Activated naive CD4-positive, alpha-beta T cell treated with anti-CD3 and anti-CD28 coated beads, Interleukin-2, amount 50 U/mL, for 24 hours (primary cell): ENCODE measurements at regions not wholly inside any gene's neighbourhood (a gene's known extent, or its start where the extent isn't known, plus 50 kb on each side); places are given as distances from the start of the nearest gene placed in this dataset.
A peak's percentile ranks its signal among the peaks of the same experiment; 100 is the strongest.

Experiments
- H3K27ac Mint-ChIP-seq: one replicate; pipeline ENCODE4 v1.8.0; 2021; ENCODE audit warnings: mild to moderate bottlenecking, mixed read lengths
- H3K27me3 Mint-ChIP-seq: one replicate; pipeline ENCODE4 v1.8.0; 2021; ENCODE audit warnings: mixed read lengths
- H3K36me3 Mint-ChIP-seq: one replicate; pipeline ENCODE4 v1.8.0; 2021; ENCODE audit warnings: mixed read lengths
- H3K4me1 Mint-ChIP-seq: one replicate; pipeline ENCODE4 v1.8.0; 2021; ENCODE audit warnings: mixed read lengths
- H3K4me3 Mint-ChIP-seq: one replicate; pipeline ENCODE4 v1.8.0; 2021; ENCODE audit warnings: mild to moderate bottlenecking, mixed read lengths
- H3K9me3 Mint-ChIP-seq: one replicate; pipeline ENCODE4 v1.8.0; 2021; ENCODE audit warnings: mixed read lengths

DNA sequence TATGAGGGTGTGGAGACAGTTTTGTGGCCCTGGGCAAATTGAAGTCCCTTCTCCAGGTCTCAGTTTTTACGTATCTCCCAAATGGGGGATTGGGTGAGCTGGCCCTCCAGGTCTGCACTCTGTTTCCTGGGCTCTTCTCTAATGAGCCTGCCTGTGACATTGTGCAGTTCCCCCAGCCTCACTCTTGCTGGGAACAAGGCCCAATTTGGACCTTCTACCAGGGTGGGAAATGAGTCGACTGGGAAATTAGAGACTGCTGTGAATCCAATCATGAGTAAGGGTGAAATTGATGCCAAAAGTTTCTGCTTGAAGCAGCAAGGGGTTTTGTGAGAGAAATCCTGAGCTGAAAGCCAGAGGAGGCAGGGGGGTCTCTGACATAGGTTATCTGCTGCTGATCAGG lies 71.5 kb upstream of the KSR1 start:
- peaks cover 6% of the 10 kb centered on the region for H3K4me1 Mint-ChIP-seq
- no peak overlapping the region for H3K4me3 Mint-ChIP-seq
- H3K27ac Mint-ChIP-seq, result no peak overlapping the region
- H3K27me3 Mint-ChIP-seq, result peaks cover 7% of the 10 kb centered on the region
- no peaks in the 10 kb centered on the region for H3K36me3 Mint-ChIP-seq
- H3K9me3 Mint-ChIP-seq, result no peaks in the 10 kb centered on the region

DNA sequence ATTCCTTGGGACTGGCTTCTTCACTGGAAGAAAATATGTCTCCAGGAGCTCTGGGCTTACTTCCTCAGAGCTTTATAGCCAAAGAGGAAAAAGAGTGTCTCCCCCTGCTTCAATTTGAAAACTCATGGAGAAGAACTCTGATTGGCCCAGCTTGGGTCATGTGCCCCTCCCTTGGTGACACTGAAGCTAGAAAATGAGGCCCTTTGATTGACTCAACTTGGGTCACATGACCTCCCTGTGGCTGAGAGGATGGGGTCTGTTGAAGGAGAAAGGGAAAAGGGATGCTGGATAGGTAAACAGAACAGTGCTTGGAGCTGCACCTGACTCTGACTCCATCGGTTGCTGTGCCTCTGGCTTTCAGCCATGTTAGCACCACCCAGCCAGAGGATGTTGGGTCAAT lies 70.6 kb upstream of the KSR1 start:
- no peaks in the 10 kb centered on the region for H3K9me3 Mint-ChIP-seq
- peaks cover 6% of the 10 kb centered on the region for H3K4me1 Mint-ChIP-seq
- H3K27me3 Mint-ChIP-seq, result peaks cover 4% of the 10 kb centered on the region
- H3K27ac Mint-ChIP-seq, result no peak overlapping the region
- H3K4me3 Mint-ChIP-seq, result no peak overlapping the region
- H3K36me3 Mint-ChIP-seq, result no peaks in the 10 kb centered on the region

DNA sequence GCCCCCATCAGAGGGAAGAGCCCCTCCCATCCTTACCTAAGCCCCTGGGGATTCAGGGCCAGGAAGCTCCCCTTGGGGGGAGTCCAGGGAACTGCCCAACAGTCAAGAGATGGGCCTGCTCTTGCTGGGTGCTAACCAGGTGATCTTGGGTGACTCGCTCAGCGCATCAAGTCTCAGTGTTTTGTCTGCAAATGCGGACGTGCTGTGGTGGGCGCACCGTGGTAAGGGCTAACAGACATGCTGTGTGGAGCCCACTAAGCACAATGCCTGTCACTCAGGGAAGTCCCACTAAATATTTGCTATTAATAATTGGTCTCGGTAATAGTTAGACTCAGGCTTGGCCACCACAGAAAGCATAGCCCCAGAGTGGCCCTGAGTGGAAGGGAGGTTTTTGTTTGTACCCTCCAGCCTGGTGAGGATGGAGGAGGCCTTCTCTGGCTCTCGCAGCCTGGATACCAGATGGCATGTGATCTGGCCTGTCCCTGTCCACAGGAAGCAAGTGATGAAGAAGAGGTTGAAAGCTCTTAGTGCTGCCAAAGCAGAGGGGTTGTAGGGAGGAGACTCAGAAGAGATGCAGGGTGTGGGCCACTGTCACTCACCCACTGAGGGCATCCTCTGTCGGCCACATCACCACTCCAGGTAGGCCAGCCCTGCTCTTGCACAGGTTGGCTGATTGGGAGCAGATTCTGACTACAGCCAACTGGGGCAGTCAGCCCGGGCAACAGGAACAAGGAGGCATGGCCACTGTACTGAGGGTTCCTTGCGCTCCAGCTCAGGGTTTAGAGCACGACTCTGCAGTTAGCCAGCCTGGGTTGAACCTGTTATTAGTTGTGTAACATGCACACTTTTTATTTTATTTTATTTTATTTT lies 69.8 kb upstream of the KSR1 start:
- peaks cover 6% of the 10 kb centered on the region for H3K4me1 Mint-ChIP-seq
- no peak overlapping the region for H3K27ac Mint-ChIP-seq
- H3K9me3 Mint-ChIP-seq, result no peaks in the 10 kb centered on the region
- H3K27me3 Mint-ChIP-seq, result no peaks in the 10 kb centered on the region
- H3K36me3 Mint-ChIP-seq, result no peaks in the 10 kb centered on the region
- no peak overlapping the region for H3K4me3 Mint-ChIP-seq

DNA sequence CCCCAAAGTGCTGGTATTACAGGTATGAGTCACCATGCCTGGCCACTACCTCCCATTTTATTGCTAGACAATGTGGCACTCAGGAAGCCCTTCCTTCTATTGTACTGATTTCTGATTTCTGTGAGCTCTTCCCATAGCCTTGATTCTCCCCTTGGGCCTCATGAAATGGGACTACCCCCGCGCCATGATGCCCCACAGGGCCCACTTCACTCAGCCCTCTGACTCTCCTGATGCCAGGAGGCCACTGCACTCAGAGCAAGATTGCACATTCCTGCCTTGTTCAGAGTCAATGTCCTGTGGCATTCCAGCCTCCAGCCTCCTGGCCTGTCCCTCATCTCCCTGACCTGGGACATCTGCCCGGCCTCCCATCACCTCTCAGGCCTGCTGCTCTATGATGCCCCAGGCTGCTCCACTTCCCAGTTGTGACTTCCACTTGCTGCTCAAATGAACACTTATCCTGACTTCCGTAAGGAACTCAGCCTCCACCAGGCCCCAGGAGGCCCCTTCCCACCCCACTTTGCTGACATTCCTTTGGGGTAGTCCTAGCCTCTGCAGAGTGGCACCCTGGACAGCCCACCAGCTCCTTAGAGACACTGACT lies 66.6 kb upstream of the KSR1 start:
- no peaks in the 10 kb centered on the region for H3K36me3 Mint-ChIP-seq
- H3K27ac Mint-ChIP-seq, result peak overlapping the region; percentile 10
- no peaks in the 10 kb centered on the region for H3K9me3 Mint-ChIP-seq
- peaks cover 6% of the 10 kb centered on the region for H3K4me1 Mint-ChIP-seq
- H3K4me3 Mint-ChIP-seq, result no peak overlapping the region
- H3K27me3 Mint-ChIP-seq, result no peaks in the 10 kb centered on the region

DNA sequence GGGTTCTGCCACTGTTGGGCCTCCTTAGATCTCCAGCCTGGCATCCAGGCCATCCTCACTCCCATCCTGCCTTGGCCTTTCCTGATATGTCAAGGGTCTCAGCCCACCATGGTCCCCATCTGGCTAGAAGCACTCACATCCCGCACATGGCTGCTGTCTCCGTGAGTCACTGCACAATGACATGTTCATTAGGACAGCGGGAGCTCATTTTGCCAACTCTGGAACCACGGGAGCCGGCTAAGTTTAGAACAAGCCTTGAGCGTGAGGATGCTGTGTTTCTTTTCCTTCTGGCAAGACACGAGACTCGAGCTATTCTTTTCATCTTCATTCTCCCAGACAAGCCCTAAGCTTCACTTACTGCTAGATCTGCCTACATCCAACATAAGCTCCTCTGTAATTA lies 65.7 kb upstream of the KSR1 start:
- no peak overlapping the region for H3K4me3 Mint-ChIP-seq
- H3K36me3 Mint-ChIP-seq, result no peaks in the 10 kb centered on the region
- H3K4me1 Mint-ChIP-seq, result peaks cover 6% of the 10 kb centered on the region
- peaks cover 4% of the 10 kb centered on the region for H3K27me3 Mint-ChIP-seq
- no peak overlapping the region for H3K27ac Mint-ChIP-seq
- H3K9me3 Mint-ChIP-seq, result no peaks in the 10 kb centered on the region

DNA sequence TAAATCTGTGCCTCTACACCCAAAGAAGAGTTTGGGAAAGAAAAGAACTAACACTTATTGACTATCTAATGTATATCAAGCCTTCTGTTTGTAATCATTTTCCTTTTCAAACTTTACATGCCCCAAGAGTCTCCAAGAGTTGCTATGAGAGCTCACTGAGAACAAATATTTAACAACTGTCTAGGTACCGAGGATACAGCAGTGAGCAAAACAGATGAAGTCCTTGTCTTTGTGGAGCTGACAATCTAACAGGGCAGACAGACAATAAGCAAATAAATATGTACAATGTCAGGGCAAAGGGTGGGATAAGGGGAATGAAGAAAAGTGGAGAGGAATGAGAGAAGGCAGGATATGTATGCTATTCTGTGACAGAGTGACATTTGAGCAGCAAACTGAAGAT lies 64.8 kb upstream of the KSR1 start:
- Mint-ChIP-seq H3K4me1 (peaks cover 6% of the 10 kb centered on the region), H3K4me3 (no peak overlapping the region)

DNA sequence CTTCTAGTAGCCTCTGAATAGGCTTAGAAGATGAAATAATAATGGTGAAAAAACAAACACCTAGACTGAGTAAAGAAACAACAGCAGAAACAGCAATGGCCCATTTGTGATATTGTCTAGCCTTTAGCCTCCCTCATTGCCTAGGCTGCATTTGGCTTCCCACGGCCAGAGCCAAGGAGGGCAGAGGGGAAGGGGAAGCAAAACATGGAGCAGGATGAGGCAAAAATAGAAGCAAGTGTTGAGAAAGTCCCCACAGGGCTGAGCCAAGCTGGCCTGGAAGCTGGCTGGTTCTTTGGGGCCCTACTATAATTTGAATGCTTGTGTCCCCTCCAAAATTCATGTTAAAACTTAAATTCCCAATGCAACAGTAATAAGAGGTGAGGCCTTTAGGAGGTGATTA lies 60.2 kb upstream of the KSR1 start:
- H3K36me3 Mint-ChIP-seq, result no peaks in the 10 kb centered on the region
- no peak overlapping the region for H3K27ac Mint-ChIP-seq
- H3K27me3 Mint-ChIP-seq, result peaks cover 5% of the 10 kb centered on the region
- no peaks in the 10 kb centered on the region for H3K9me3 Mint-ChIP-seq
- no peak overlapping the region for H3K4me3 Mint-ChIP-seq
- no peaks in the 10 kb centered on the region for H3K4me1 Mint-ChIP-seq

More for the DNA sequence above, 64.8 kb upstream of the KSR1 start:
- Mint-ChIP-seq H3K27me3 (peaks cover 4% of the 10 kb centered on the region), H3K9me3 (no peaks in the 10 kb centered on the region), H3K36me3 (no peaks in the 10 kb centered on the region), H3K27ac (no peak overlapping the region)

DNA sequence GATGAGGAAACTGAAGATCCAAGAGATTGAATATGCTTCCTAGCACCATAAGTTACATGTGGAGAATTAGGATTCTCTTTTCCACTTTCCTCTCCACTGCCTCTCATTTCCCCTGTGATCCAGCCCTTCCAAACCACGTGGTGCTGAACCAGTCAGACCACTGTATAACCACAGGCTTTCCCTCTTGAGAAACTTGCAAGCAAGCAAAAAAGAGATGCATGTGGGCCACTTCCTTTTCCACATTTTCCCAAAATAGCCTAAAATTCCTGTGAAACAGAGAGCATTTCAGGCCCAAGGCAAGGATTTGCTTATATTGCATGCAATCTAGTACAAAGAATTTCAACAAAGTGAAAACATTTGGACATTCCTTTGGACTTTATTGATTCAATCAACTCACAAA lies 59.3 kb upstream of the KSR1 start:
- H3K36me3 Mint-ChIP-seq, result no peaks in the 10 kb centered on the region
- H3K27ac Mint-ChIP-seq, result no peak overlapping the region
- H3K27me3 Mint-ChIP-seq, result peaks cover 5% of the 10 kb centered on the region
- no peak overlapping the region for H3K4me3 Mint-ChIP-seq
- no peaks in the 10 kb centered on the region for H3K4me1 Mint-ChIP-seq
- H3K9me3 Mint-ChIP-seq, result no peaks in the 10 kb centered on the region

DNA sequence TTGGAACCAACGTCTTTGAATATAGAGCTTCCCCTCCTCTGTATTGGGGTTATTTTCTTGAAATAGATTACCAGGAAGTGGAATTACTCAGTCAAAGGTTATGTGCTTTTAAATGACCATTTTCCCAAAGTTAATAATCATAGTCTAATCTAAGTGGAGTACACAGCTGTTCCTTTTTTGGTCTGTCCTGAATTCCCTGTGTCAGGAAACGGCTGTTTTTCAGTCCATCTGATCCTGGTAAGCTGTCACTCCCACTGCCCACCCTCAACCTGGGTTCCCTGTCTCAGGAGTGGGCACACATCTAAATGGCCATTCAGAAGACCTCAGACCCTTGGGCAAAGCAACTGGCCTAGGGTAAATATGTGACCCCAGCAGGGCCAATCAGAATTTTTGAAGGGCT lies 57.6 kb upstream of the KSR1 start:
- Mint-ChIP-seq H3K4me1 (no peaks in the 10 kb centered on the region), H3K4me3 (no peak overlapping the region), H3K27ac (no peak overlapping the region), H3K36me3 (no peaks in the 10 kb centered on the region), H3K9me3 (no peaks in the 10 kb centered on the region), H3K27me3 (peaks cover 5% of the 10 kb centered on the region)

DNA sequence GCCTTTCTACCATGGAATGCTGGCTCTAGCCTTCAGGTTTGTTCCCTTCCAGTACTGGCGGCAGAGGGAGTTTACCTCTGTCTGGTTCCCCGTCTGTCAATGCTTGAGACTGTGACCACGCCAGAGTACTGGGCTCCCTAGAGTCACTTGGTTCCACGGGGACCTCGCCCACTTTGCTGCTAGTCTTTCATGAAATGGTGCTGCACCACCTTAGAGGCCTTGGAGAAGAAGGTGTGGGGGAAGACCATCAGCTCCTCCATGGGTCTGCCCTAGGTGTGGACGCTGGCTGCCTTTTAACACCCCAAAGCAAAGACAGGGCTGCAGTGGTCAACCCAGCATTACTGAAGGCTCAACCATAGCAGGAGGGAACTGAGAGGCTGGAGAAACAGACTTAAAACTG lies 55.3 kb upstream of the KSR1 start:
- no peak overlapping the region for H3K4me3 Mint-ChIP-seq
- H3K9me3 Mint-ChIP-seq, result no peaks in the 10 kb centered on the region
- H3K36me3 Mint-ChIP-seq, result no peaks in the 10 kb centered on the region
- H3K27me3 Mint-ChIP-seq, result peaks cover 1% of the 10 kb centered on the region
- H3K4me1 Mint-ChIP-seq, result no peaks in the 10 kb centered on the region
- no peak overlapping the region for H3K27ac Mint-ChIP-seq

DNA sequence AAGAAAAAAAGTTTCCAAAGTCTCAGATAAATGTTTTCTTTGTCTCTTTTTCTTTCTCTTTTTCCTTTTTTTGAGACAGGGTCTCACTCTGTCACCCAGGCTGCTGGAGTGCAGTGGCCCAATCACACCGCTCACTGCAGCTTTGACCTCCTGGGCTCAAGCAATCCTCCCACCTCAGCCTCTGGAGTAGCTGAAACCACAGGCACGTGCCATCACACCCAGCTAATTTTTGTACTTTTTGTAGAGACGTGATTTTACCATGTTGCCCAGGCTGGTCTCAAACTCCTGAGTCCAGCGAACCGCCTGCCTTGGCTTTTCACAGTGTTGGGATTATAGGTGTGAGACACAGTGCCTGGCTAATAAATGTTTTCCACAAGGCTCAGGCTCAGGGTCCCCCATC lies 53.3 kb upstream of the KSR1 start:
- H3K27ac Mint-ChIP-seq, result no peak overlapping the region
- no peaks in the 10 kb centered on the region for H3K36me3 Mint-ChIP-seq
- no peaks in the 10 kb centered on the region for H3K4me1 Mint-ChIP-seq
- no peaks in the 10 kb centered on the region for H3K27me3 Mint-ChIP-seq
- no peaks in the 10 kb centered on the region for H3K9me3 Mint-ChIP-seq
- no peak overlapping the region for H3K4me3 Mint-ChIP-seq

DNA sequence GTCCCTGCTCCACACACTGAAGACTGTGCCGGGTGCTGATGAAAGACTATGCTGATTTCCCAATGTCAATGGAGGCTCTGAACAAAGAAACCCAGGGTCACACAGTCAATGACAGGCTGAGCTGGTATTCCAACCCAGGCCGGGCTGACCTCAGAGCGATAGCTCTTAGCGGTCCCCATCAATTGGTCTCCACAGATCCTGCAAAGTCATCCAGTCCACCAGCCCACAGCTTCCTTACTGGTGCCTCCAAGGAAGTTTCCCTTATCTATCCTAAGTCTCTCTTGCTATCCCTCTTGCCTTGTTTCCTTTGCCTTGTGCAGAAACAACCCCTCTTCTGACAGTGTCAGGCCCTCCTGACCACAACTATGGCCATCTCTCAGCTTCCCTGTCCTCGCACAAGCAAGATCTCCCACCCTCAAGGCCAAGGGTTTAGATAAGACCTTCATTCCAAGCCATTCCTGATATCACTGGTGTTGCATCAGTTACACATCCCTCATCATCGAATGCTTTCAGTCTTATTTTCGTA lies 52.7 kb upstream of the KSR1 start:
- no peaks in the 10 kb centered on the region for H3K4me1 Mint-ChIP-seq
- no peaks in the 10 kb centered on the region for H3K27me3 Mint-ChIP-seq
- H3K4me3 Mint-ChIP-seq, result no peak overlapping the region
- no peaks in the 10 kb centered on the region for H3K9me3 Mint-ChIP-seq
- H3K27ac Mint-ChIP-seq, result no peak overlapping the region
- H3K36me3 Mint-ChIP-seq, result no peaks in the 10 kb centered on the region

DNA sequence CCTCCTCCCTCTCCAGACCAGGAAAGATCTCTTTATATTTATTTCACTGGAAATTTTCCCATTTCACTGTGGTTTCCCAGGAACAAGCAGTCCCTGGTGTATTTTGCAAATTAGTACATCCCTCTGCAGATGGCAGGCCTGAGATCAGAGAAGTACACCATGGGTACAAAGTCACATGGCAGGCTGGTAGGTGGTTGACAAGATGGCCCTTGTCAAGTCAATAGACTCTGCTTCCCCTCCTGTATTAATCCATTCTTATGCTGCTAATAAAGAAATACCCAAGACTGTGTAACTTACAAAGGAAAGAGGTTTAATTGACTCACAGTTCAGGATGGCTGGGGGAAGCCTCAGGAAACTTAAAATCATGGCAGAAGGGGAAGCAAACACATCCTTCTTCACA lies 51.6 kb upstream of the KSR1 start:
- Mint-ChIP-seq H3K27ac (no peak overlapping the region), H3K4me3 (no peak overlapping the region), H3K27me3 (no peaks in the 10 kb centered on the region), H3K9me3 (no peaks in the 10 kb centered on the region), H3K4me1 (no peaks in the 10 kb centered on the region), H3K36me3 (no peaks in the 10 kb centered on the region)
